Nephron progenitor cell (in vitro differentiated cells): ENCODE measurements at regions not wholly inside any gene's neighbourhood (a gene's known extent, or its start where the extent isn't known, plus 50 kb on each side); places are given as distances from the start of the nearest gene placed in this dataset.

Experiments used
- DNase-seq: peaks from one replicate; pipeline ENCODE4 v3.0.0; 2021
- H3K27ac Mint-ChIP-seq: 2 replicates; pipeline ENCODE4 v1.8.0; 2021; ENCODE audit warnings: mild to moderate bottlenecking, moderate library complexity, mixed read lengths
- H3K27me3 Mint-ChIP-seq: 2 replicates; pipeline ENCODE4 v1.8.0; 2021; ENCODE audit warnings: mild to moderate bottlenecking, low read depth, mixed read lengths; ENCODE audit not compliant: poor library complexity
- H3K36me3 Mint-ChIP-seq: 2 replicates; pipeline ENCODE4 v1.8.0; 2021; ENCODE audit warnings: low read depth, mixed read lengths
- H3K4me1 Mint-ChIP-seq: 2 replicates; pipeline ENCODE4 v1.8.0; 2021; ENCODE audit warnings: mixed read lengths
- H3K4me3 Mint-ChIP-seq: 2 replicates; pipeline ENCODE4 v1.8.0; 2021; ENCODE audit warnings: mild to moderate bottlenecking, moderate library complexity, mixed read lengths
- H3K9me3 Mint-ChIP-seq: 2 replicates; pipeline ENCODE4 v1.8.0; 2021; ENCODE audit warnings: mild to moderate bottlenecking, moderate library complexity, mixed read lengths
- TF ChIP-seq, protein P1 (sequence below): fragments of 200-600 bp; sonication (generic); IDR thresholded peaks from 2 replicates; pipeline ENCODE4 v1.5.0; 2021; ENCODE audit warnings: antibody characterized with exemption

DNA sequence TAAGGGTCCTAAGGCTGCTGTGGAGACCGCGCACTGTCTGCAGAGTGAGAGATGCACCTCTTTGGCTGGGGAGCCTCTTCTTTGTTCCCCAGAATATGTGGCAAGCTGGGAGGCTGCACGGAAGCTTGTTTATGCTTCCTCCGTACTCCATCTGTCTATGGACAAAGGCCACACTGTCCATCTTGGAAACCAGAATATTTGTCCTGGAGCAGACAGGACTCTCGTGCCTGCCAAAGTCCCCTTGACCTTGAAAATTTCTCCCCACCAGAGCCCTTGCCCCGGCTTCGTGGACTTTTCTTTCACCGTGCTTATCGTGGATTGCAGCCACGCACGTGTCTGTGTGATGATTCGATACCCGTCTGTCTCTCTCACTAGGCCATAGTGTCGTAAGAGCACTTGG lies 147.4 kb downstream of the NSG2 start:
- no peak overlapping the region for H3K4me3 Mint-ChIP-seq
- H3K27ac Mint-ChIP-seq, result no peak overlapping the region
- no peaks in the 10 kb centered on the region for H3K36me3 Mint-ChIP-seq
- no peaks in the 10 kb centered on the region for H3K27me3 Mint-ChIP-seq
- no peak for DNase-seq
- no peaks in the 10 kb centered on the region for H3K9me3 Mint-ChIP-seq
- TF ChIP-seq, protein P1, sequence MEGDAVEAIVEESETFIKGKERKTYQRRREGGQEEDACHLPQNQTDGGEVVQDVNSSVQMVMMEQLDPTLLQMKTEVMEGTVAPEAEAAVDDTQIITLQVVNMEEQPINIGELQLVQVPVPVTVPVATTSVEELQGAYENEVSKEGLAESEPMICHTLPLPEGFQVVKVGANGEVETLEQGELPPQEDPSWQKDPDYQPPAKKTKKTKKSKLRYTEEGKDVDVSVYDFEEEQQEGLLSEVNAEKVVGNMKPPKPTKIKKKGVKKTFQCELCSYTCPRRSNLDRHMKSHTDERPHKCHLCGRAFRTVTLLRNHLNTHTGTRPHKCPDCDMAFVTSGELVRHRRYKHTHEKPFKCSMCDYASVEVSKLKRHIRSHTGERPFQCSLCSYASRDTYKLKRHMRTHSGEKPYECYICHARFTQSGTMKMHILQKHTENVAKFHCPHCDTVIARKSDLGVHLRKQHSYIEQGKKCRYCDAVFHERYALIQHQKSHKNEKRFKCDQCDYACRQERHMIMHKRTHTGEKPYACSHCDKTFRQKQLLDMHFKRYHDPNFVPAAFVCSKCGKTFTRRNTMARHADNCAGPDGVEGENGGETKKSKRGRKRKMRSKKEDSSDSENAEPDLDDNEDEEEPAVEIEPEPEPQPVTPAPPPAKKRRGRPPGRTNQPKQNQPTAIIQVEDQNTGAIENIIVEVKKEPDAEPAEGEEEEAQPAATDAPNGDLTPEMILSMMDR, result no peak
- H3K4me1 Mint-ChIP-seq, result peaks cover 76% of the 10 kb centered on the region

DNA sequence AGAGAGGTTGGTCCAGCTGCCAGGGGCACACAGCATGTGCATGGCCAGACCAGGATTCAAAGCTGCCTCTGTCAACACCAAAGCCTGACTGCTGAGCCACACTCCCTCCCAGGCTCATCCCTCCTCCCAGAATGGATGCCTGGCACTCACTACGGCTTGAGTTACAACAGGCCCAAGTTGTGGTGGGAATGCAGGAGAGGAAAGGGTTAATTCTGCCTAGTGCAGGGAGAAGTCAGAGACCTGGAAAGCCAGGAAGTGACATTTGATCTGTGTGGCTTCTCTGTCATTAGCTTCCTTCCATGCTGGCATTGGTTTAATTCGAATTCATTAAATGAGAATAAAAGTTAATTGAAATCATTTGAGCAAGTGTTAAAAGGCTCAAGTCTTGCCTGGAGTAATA lies 150.0 kb downstream of the NSG2 start:
- DNase-seq, result peak; percentile 45
- no peaks in the 10 kb centered on the region for H3K9me3 Mint-ChIP-seq
- no peaks in the 10 kb centered on the region for H3K27me3 Mint-ChIP-seq
- H3K4me3 Mint-ChIP-seq, result no peak overlapping the region
- TF ChIP-seq, protein P1, result no peak
- H3K27ac Mint-ChIP-seq, result no peak overlapping the region
- H3K4me1 Mint-ChIP-seq, result peaks cover 50% of the 10 kb centered on the region
- no peaks in the 10 kb centered on the region for H3K36me3 Mint-ChIP-seq

DNA sequence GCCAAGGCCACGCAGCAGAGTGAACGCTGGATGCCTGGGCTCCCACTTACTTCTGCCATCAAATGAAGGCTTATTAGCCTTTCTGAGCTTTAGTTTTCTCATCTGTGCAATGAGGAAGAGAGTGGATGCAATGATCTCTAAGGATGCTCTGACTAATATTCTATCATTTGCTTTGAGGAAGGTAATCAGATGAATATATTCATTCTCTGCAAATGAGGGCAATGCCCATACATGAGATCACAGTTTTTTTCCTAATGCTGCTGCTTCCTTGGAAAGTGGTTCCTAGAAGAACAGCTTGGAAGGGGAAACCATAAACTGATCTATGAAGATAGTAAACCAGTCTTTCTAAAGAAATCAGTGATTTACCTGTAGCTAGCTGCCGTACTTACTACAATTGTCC lies 152.4 kb downstream of the NSG2 start:
- H3K27me3 Mint-ChIP-seq, result peaks cover 14% of the 10 kb centered on the region
- H3K9me3 Mint-ChIP-seq, result peaks cover 12% of the 10 kb centered on the region
- no peaks in the 10 kb centered on the region for H3K36me3 Mint-ChIP-seq
- H3K27ac Mint-ChIP-seq, result no peak overlapping the region
- no peak for DNase-seq
- H3K4me1 Mint-ChIP-seq, result peaks cover 32% of the 10 kb centered on the region
- no peak overlapping the region for H3K4me3 Mint-ChIP-seq
- TF ChIP-seq, protein P1, result no peak

DNA sequence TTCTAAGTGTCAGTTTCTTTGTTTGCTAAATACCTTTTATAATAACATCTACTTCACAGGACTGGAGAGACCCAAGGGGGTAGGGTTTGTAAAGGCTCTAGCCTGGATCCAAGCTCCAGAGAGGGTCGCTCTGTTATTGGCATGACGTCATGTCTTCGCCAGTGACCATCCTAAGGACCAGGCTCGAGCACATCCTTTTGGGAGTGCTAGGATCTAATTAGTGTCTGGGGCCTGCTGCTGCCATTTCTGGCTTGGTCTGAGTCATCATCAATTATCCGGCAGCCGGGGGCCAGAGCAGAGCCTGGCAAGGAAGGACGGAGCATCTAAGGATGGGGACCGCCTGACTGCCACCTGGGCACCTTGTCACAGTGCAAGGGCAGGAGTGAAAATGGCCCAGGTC lies 153.0 kb downstream of the NSG2 start:
- no peaks in the 10 kb centered on the region for H3K36me3 Mint-ChIP-seq
- TF ChIP-seq, protein P1, result no peak
- no peak for DNase-seq
- no peak overlapping the region for H3K4me3 Mint-ChIP-seq
- H3K27ac Mint-ChIP-seq, result no peak overlapping the region
- peaks cover 12% of the 10 kb centered on the region for H3K9me3 Mint-ChIP-seq
- H3K4me1 Mint-ChIP-seq, result peaks cover 32% of the 10 kb centered on the region
- peaks cover 14% of the 10 kb centered on the region for H3K27me3 Mint-ChIP-seq

DNA sequence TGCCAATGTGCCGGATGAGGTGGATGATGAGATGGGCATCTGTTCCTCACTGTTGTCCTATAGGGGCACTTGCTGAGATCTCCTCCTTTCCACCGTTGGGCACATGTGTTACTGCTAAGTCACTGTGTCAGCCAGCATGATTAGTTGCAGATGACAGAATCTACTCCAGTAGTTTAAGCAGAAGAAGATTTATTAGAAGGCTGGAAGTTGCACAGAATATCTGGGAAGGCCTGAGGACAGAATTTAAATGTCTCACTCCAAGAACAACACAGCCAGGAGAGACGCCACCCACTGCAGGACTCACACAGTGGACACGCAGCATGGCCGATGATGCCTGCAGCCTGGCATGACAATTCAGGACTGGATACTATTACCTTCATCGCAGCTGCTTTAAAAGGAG lies 157.5 kb downstream of the NSG2 start:
- no peak for DNase-seq
- peaks cover 17% of the 10 kb centered on the region for H3K4me1 Mint-ChIP-seq
- H3K27ac Mint-ChIP-seq, result peak overlapping the region; percentile 42
- H3K9me3 Mint-ChIP-seq, result peaks cover 12% of the 10 kb centered on the region
- H3K36me3 Mint-ChIP-seq, result no peaks in the 10 kb centered on the region
- no peak overlapping the region for H3K4me3 Mint-ChIP-seq
- TF ChIP-seq, protein P1, result no peak
- peaks cover 44% of the 10 kb centered on the region for H3K27me3 Mint-ChIP-seq

DNA sequence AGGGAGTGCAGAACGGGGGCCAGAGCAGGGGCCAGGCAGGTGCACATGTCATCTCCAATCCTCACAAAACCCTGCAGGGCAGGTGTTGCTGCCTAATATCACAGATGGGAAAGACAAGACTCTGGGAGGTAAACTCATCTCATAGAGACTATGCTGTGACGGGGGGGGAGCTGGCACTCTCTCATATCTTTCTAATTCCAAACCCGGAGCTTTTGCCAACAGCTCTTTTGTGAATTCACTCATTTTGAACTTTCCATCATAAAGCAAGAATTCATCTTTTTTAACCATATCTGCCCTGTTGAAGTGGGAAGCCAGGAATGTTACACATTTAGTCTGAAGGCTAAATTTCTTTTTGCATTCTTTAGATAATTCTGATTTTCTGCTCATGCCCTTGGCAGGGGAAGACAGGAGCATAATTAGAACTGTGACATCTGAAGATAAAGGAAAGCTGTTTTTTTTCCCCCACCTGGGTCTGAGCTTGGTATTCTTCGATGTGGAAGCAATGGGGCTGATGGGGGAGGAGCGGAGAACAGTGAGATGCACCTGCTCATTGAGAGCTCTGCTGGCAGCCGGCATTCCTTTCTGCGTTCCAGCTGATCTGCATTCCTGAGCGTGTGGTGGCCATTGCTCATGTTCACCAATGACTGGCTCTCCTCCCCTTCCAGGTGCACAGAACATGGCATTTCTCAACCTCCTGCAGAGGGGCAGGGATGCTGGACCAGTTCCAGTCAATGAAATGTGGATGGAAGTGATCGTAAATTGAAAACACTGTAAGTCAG lies 159.2 kb downstream of the NSG2 start:
- Mint-ChIP-seq H3K9me3 (peaks cover 12% of the 10 kb centered on the region), H3K27me3 (peaks cover 48% of the 10 kb centered on the region), H3K4me1 (peaks cover 17% of the 10 kb centered on the region), H3K4me3 (no peak overlapping the region), H3K27ac (no peak overlapping the region), H3K36me3 (no peaks in the 10 kb centered on the region)
- peak; percentile 20 for DNase-seq
- TF ChIP-seq, protein P1, result no peak
